ENCODE measurements at regions not wholly inside any gene's neighbourhood (a gene's known extent, or its start where the extent isn't known, plus 50 kb on each side); places are given as distances from the start of the nearest gene placed in this dataset.

GRCh38 chr7:109529712-109530111, 960.0 kb downstream of the DNAJB9 start:
- no peak for DNase-seq (ENCODE audit: low read depth)
- H3K4me3 ChIP-seq (ENCODE audit: low read depth, low read length), result no peak overlapping the region
- no peak for TF ChIP-seq CTCF (IDR thresholded peaks at IDR 0.05; ENCODE audit: insufficient read depth, low read depth, low read length)

GRCh38 chr7:109532262-109532992, 962.8 kb downstream of the DNAJB9 start:
- H3K4me3 ChIP-seq (ENCODE audit: low read depth, low read length), result no peak overlapping the region
- DNase-seq (ENCODE audit: low read depth), result no peak
- no peak for TF ChIP-seq CTCF (IDR thresholded peaks at IDR 0.05; ENCODE audit: insufficient read depth, low read depth, low read length)

GRCh38 chr7:109545686-109546085, 976.0 kb downstream of the DNAJB9 start:
- DNase-seq (ENCODE audit: low read depth), result no peak
- TF ChIP-seq CTCF (IDR thresholded peaks at IDR 0.05; ENCODE audit: insufficient read depth, low read depth, low read length), result no peak

GRCh38 chr7:109549471-109550193, 980.0 kb downstream of the DNAJB9 start:
- TF ChIP-seq CTCF (IDR thresholded peaks at IDR 0.05; ENCODE audit: insufficient read depth, low read depth, low read length), result no peak
- no peak for DNase-seq (ENCODE audit: low read depth)
- H3K4me3 ChIP-seq (ENCODE audit: low read depth, low read length), result no peak overlapping the region

More at GRCh38 chr7:109545686-109546085, 976.0 kb downstream of the DNAJB9 start:
- no peak overlapping the region for H3K4me3 ChIP-seq (ENCODE audit: low read depth, low read length)

GRCh38 chr7:109552017-109552416, 982.3 kb downstream of the DNAJB9 start:
- H3K4me3 ChIP-seq (ENCODE audit: low read depth, low read length), result no peak overlapping the region
- no peak for TF ChIP-seq CTCF (IDR thresholded peaks at IDR 0.05; ENCODE audit: insufficient read depth, low read depth, low read length)
- no peak for DNase-seq (ENCODE audit: low read depth)

- no peak overlapping the region for H3K4me3 ChIP-seq (ENCODE audit: low read depth, low read length)
- no peak for DNase-seq (ENCODE audit: low read depth)
- no peak for TF ChIP-seq CTCF (IDR thresholded peaks at IDR 0.05; ENCODE audit: insufficient read depth, low read depth, low read length)
Measured at GRCh38 chr7:109577265-109577664, 1007.6 kb downstream of the DNAJB9 start.
